ENCODE measurements at regions not wholly inside any gene's neighbourhood (a gene's known extent, or its start where the extent isn't known, plus 50 kb on each side); places are given as distances from the start of the nearest gene placed in this dataset.

GRCh38 chrX:45876206-45876605, 669.0 kb downstream of the ZNF674 start:
- no peak overlapping the region for H3K27ac ChIP-seq (ENCODE audit: low read depth in 2 of 2, low read length in 1 of 2)
- 72 to 93% methylated on average over 4 of the region's 4 CpGs for WGBS, 2 donors
- no peaks in the 10 kb centered on the region for H3K4me1 ChIP-seq (ENCODE audit: control insufficient read depth in 2 of 2, insufficient read depth in 2 of 2, low read length in 1 of 2)
- H3K27me3 ChIP-seq (ENCODE audit: control insufficient read depth in 1 of 2, insufficient read depth in 2 of 2, low read length in 2 of 2) = no peaks in the 10 kb centered on the region
- no peaks in the 10 kb centered on the region for H3K36me3 ChIP-seq (ENCODE audit: control insufficient read depth in 2 of 2, insufficient read depth in 2 of 2, low read length in 1 of 2)
- no peak overlapping the region for H3K4me3 ChIP-seq (ENCODE audit: low read depth in 1 of 2, low read length in 2 of 2)
- no peaks in the 10 kb centered on the region for H3K9me3 ChIP-seq (ENCODE audit: control insufficient read depth in 2 of 2, insufficient read depth in 1 of 2, low read depth in 1 of 2, low read length in 1 of 2)

DNA sequence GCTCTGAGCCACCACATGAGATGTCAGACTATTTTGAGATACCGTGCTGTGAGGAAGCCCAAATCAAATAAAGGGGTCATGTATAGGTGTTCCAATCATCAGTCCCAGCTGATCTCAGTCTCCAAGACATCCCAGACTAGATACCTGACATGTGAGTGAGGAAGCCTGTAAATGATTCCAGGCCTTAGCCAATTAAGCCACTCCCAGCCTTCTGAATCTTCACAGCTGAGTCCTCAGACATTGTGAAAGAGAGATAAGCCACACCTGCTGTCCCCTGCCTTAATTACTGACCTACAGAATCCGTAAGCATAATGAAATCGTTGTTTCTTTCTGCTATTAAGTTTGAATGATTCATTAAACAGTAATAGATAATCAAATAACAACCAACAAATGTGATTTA, 671.4 kb downstream of the ZNF674 start:
- no peaks in the 10 kb centered on the region for H3K4me1 ChIP-seq (ENCODE audit: control insufficient read depth in 2 of 2, insufficient read depth in 2 of 2, low read length in 1 of 2)
- H3K9me3 ChIP-seq (ENCODE audit: control insufficient read depth in 2 of 2, insufficient read depth in 1 of 2, low read depth in 1 of 2, low read length in 1 of 2) = no peaks in the 10 kb centered on the region
- H3K36me3 ChIP-seq (ENCODE audit: control insufficient read depth in 2 of 2, insufficient read depth in 2 of 2, low read length in 1 of 2) = no peaks in the 10 kb centered on the region
- WGBS, 2 donors = 70 to 92% methylated on average over 3 of the region's 3 CpGs
- H3K27ac ChIP-seq (ENCODE audit: low read depth in 2 of 2, low read length in 1 of 2) = no peak overlapping the region
- no peaks in the 10 kb centered on the region for H3K27me3 ChIP-seq (ENCODE audit: control insufficient read depth in 1 of 2, insufficient read depth in 2 of 2, low read length in 2 of 2)
- H3K4me3 ChIP-seq (ENCODE audit: low read depth in 1 of 2, low read length in 2 of 2) = no peak overlapping the region

DNA sequence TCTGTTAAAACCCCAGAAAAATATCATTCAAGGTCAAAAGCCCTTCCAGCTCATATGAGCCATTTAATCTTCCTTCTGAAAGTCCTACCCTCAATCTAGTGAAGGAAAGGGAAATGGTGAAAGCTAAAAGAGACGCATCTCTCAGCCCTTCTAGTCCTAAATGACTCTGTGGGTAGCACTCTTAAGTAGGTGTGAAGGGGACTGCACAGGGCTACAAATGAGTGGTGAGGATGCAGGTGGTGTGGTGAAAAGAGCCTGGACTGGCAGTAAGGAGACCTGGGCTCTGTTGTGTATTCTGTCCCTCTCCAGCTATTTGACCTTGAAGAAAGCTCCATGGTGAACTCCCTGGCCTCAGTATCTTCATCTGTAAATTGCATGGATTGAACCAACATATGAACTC, 671.8 kb upstream of the DIPK2B start:
- H3K4me3 ChIP-seq (ENCODE audit: low read depth in 1 of 2, low read length in 2 of 2) = no peak overlapping the region
- H3K4me1 ChIP-seq (ENCODE audit: control insufficient read depth in 2 of 2, insufficient read depth in 2 of 2, low read length in 1 of 2) = no peaks in the 10 kb centered on the region
- H3K27ac ChIP-seq (ENCODE audit: low read depth in 2 of 2, low read length in 1 of 2) = no peak overlapping the region
- WGBS, 2 donors = 63 to 88% methylated on average over 1 of the region's 1 CpG
- no peaks in the 10 kb centered on the region for H3K9me3 ChIP-seq (ENCODE audit: control insufficient read depth in 2 of 2, insufficient read depth in 1 of 2, low read depth in 1 of 2, low read length in 1 of 2)
- no peaks in the 10 kb centered on the region for H3K27me3 ChIP-seq (ENCODE audit: control insufficient read depth in 1 of 2, insufficient read depth in 2 of 2, low read length in 2 of 2)
- H3K36me3 ChIP-seq (ENCODE audit: control insufficient read depth in 2 of 2, insufficient read depth in 2 of 2, low read length in 1 of 2) = no peaks in the 10 kb centered on the region

DNA sequence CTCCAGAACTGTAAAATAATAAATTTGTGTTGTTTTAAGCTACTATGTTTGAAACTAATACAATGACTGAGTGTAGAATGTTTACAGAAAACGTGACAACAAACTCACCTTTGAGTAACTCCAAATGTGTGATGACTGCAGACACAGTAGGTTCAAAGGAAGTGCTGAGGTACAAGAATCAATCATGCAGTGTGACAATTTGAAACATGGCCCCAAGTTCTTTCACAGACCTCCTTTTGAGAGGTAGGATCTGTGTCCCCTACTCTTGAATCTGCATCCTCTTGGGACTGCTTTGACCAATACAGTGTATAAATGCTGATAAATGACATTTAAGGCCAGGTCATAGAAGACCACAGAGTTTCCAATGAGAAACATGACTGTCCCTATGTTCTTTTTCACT, 667.7 kb upstream of the DIPK2B start:
- Histone ChIP-seq H3K36me3 (ENCODE audit: control insufficient read depth in 2 of 2, insufficient read depth in 2 of 2, low read length in 1 of 2) (no peaks in the 10 kb centered on the region), H3K4me3 (ENCODE audit: low read depth in 1 of 2, low read length in 2 of 2) (no peak overlapping the region), H3K9me3 (ENCODE audit: control insufficient read depth in 2 of 2, insufficient read depth in 1 of 2, low read depth in 1 of 2, low read length in 1 of 2) (peaks cover 0 to 4% of the 10 kb centered on the region in 2 donors), H3K27me3 (ENCODE audit: control insufficient read depth in 1 of 2, insufficient read depth in 2 of 2, low read length in 2 of 2) (no peaks in the 10 kb centered on the region), H3K4me1 (ENCODE audit: control insufficient read depth in 2 of 2, insufficient read depth in 2 of 2, low read length in 1 of 2) (no peaks in the 10 kb centered on the region), H3K27ac (ENCODE audit: low read depth in 2 of 2, low read length in 1 of 2) (no peak overlapping the region)
- WGBS, 2 donors = 43 to 76% methylated on average over 1 of the region's 1 CpG

DNA sequence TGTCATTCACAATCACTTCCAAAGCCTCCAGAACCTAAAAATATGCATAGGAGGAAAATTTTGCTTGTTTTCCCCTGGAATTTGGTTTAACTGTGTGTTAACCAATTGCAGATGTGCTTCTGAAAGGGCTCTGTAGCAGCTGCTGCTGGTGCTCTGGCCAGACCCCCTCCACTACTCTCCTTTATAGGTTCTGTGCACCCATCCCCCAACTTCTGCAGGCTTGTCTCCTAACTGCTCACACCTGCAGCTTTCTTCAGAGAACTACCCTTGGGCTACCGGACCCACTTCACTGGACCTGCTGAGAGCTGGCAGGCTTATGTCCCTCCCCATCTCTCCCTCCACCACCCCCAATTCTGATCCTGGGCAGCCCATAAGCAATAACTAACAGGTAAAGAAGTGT, 662.1 kb upstream of the DIPK2B start:
- H3K4me3 ChIP-seq (ENCODE audit: low read depth in 1 of 2, low read length in 2 of 2) = no peak overlapping the region
- no peaks in the 10 kb centered on the region for H3K4me1 ChIP-seq (ENCODE audit: control insufficient read depth in 2 of 2, insufficient read depth in 2 of 2, low read length in 1 of 2)
- H3K27me3 ChIP-seq (ENCODE audit: control insufficient read depth in 1 of 2, insufficient read depth in 2 of 2, low read length in 2 of 2) = peaks cover 0 to 3% of the 10 kb centered on the region in 2 donors
- WGBS, 2 donors = 33 to 66% methylated on average over 1 of the region's 1 CpG
- H3K36me3 ChIP-seq (ENCODE audit: control insufficient read depth in 2 of 2, insufficient read depth in 2 of 2, low read length in 1 of 2) = no peaks in the 10 kb centered on the region
- no peak overlapping the region for H3K27ac ChIP-seq (ENCODE audit: low read depth in 2 of 2, low read length in 1 of 2)
- peaks cover 0 to 4% of the 10 kb centered on the region in 2 donors for H3K9me3 ChIP-seq (ENCODE audit: control insufficient read depth in 2 of 2, insufficient read depth in 1 of 2, low read depth in 1 of 2, low read length in 1 of 2)

GRCh38 chrX:45860450-45860849, 659.8 kb upstream of the DIPK2B start:
- H3K9me3 ChIP-seq (ENCODE audit: control insufficient read depth in 2 of 2, insufficient read depth in 1 of 2, low read depth in 1 of 2, low read length in 1 of 2) = peaks cover 0 to 2% of the 10 kb centered on the region in 2 donors
- no peak overlapping the region for H3K27ac ChIP-seq (ENCODE audit: low read depth in 2 of 2, low read length in 1 of 2)
- WGBS, 2 donors = 76 to 85% methylated on average over 1 of the region's 1 CpG
- no peaks in the 10 kb centered on the region for H3K36me3 ChIP-seq (ENCODE audit: control insufficient read depth in 2 of 2, insufficient read depth in 2 of 2, low read length in 1 of 2)
- H3K4me1 ChIP-seq (ENCODE audit: control insufficient read depth in 2 of 2, insufficient read depth in 2 of 2, low read length in 1 of 2) = no peaks in the 10 kb centered on the region
- H3K4me3 ChIP-seq (ENCODE audit: low read depth in 1 of 2, low read length in 2 of 2) = no peak overlapping the region
- peaks cover 0 to 3% of the 10 kb centered on the region in 2 donors for H3K27me3 ChIP-seq (ENCODE audit: control insufficient read depth in 1 of 2, insufficient read depth in 2 of 2, low read length in 2 of 2)

DNA sequence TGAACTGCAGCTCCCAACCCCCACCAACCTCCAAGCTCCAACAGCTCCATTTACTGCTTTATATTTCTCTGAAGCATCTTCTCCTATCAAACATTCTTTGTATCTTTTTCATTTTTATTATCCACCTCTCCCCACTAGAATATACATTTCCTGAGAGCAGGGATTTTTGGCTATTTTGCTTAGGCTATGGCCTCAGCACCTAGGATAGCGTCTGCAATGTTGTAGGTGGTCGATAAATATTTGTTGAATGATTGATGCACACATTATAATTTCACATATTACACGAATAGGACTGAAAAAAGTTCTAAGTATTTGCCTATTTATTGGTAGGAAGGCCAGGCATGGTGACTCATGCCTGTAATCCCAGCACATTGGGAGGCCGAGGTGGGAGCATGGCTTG, 658.7 kb upstream of the DIPK2B start:
- Histone ChIP-seq H3K27me3 (ENCODE audit: control insufficient read depth in 1 of 2, insufficient read depth in 2 of 2, low read length in 2 of 2) (peaks cover 0 to 3% of the 10 kb centered on the region in 2 donors), H3K27ac (ENCODE audit: low read depth in 2 of 2, low read length in 1 of 2) (no peak overlapping the region), H3K36me3 (ENCODE audit: control insufficient read depth in 2 of 2, insufficient read depth in 2 of 2, low read length in 1 of 2) (no peaks in the 10 kb centered on the region), H3K4me1 (ENCODE audit: control insufficient read depth in 2 of 2, insufficient read depth in 2 of 2, low read length in 1 of 2) (no peaks in the 10 kb centered on the region), H3K4me3 (ENCODE audit: low read depth in 1 of 2, low read length in 2 of 2) (no peak overlapping the region), H3K9me3 (ENCODE audit: control insufficient read depth in 2 of 2, insufficient read depth in 1 of 2, low read depth in 1 of 2, low read length in 1 of 2) (peaks cover 0 to 2% of the 10 kb centered on the region in 2 donors)
- 66 to 72% methylated on average over 4 of the region's 4 CpGs for WGBS, 2 donors

DNA sequence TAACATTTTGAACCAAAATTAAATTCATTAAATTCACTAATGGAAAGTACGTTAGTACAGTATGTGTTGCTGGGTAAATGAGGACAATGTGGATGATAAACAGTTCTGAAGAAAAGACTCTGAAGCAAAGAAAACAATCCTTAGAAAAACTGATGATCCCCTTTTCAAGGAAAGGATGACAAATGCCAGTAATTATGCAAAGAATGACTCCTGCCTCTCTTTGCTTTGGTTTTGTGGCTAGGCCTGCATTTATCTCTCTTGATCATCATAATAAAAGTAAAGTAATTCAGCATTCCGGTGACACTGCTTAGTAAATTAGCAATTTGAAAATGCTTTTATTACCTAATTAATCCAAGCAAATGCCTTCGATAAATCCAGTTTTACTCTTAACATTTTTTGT, 652.2 kb upstream of the DIPK2B start:
- Histone ChIP-seq H3K4me3 (ENCODE audit: low read depth in 1 of 2, low read length in 2 of 2) (no peak overlapping the region), H3K27ac (ENCODE audit: low read depth in 2 of 2, low read length in 1 of 2) (no peak overlapping the region), H3K4me1 (ENCODE audit: control insufficient read depth in 2 of 2, insufficient read depth in 2 of 2, low read length in 1 of 2) (no peaks in the 10 kb centered on the region), H3K27me3 (ENCODE audit: control insufficient read depth in 1 of 2, insufficient read depth in 2 of 2, low read length in 2 of 2) (no peaks in the 10 kb centered on the region), H3K36me3 (ENCODE audit: control insufficient read depth in 2 of 2, insufficient read depth in 2 of 2, low read length in 1 of 2) (no peaks in the 10 kb centered on the region), H3K9me3 (ENCODE audit: control insufficient read depth in 2 of 2, insufficient read depth in 1 of 2, low read depth in 1 of 2, low read length in 1 of 2) (no peaks in the 10 kb centered on the region)
- 43 to 50% methylated on average over 3 of the region's 3 CpGs for WGBS, 2 donors

DNA sequence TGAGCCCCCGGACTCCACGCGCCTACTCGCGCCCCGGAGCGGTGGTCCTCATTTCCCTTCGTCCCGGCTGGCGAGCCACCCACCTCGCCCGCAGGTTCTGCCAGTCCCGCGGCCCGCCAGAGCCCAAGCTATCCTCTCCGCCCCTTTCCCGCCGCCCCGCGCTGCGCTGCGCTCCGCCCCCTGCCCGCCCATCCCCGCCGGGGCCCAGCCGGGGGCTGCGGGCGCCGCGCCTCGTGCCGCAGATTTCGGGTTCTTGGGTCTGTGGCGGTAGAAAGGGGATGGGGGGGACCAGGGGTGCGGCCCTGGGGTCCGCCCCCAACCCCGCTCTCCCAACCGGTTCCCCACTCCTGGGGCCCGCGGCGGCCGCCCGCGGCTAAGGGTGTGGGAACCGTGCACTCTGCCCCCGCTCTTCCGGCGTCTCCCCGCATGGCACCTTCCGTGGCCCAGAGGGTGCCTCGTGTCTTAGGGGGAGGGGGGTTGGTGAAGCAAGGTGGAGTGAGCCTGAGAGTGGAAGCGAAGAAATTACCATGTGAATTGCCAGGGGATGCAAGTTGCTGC, 650.8 kb upstream of the DIPK2B start:
- no peaks in the 10 kb centered on the region for H3K9me3 ChIP-seq (ENCODE audit: control insufficient read depth in 2 of 2, insufficient read depth in 1 of 2, low read depth in 1 of 2, low read length in 1 of 2)
- H3K27ac ChIP-seq (ENCODE audit: low read depth in 2 of 2, low read length in 1 of 2) = peak overlapping the region; percentile 79 to 89
- peak overlapping the region; percentile 61 to 90 for H3K4me3 ChIP-seq (ENCODE audit: low read depth in 1 of 2, low read length in 2 of 2)
- no peaks in the 10 kb centered on the region for H3K36me3 ChIP-seq (ENCODE audit: control insufficient read depth in 2 of 2, insufficient read depth in 2 of 2, low read length in 1 of 2)
- H3K4me1 ChIP-seq (ENCODE audit: control insufficient read depth in 2 of 2, insufficient read depth in 2 of 2, low read length in 1 of 2) = no peaks in the 10 kb centered on the region
- no peaks in the 10 kb centered on the region for H3K27me3 ChIP-seq (ENCODE audit: control insufficient read depth in 1 of 2, insufficient read depth in 2 of 2, low read length in 2 of 2)
- WGBS, 2 donors = 1 to 27% methylated on average over 36 to 53 of the region's 53 CpGs

- Histone ChIP-seq H3K4me3 (ENCODE audit: low read depth in 1 of 2, low read length in 2 of 2) (peak overlapping the region; percentile 61 to 90), H3K36me3 (ENCODE audit: control insufficient read depth in 2 of 2, insufficient read depth in 2 of 2, low read length in 1 of 2) (no peaks in the 10 kb centered on the region), H3K27ac (ENCODE audit: low read depth in 2 of 2, low read length in 1 of 2) (peak overlapping the region; percentile 79 to 89), H3K9me3 (ENCODE audit: control insufficient read depth in 2 of 2, insufficient read depth in 1 of 2, low read depth in 1 of 2, low read length in 1 of 2) (no peaks in the 10 kb centered on the region), H3K4me1 (ENCODE audit: control insufficient read depth in 2 of 2, insufficient read depth in 2 of 2, low read length in 1 of 2) (no peaks in the 10 kb centered on the region), H3K27me3 (ENCODE audit: control insufficient read depth in 1 of 2, insufficient read depth in 2 of 2, low read length in 2 of 2) (no peaks in the 10 kb centered on the region)
- 1 to 19% methylated on average over 37 to 54 of the region's 54 CpGs for WGBS, 2 donors
Observed at GRCh38 chrX:45850775-45851433, 650.2 kb upstream of the DIPK2B start.

Measured in esophagus (tissue), 2 donors.